ENCODE measurements at regions not wholly inside any gene's neighbourhood (a gene's known extent, or its start where the extent isn't known, plus 50 kb on each side); places are given as distances from the start of the nearest gene placed in this dataset.

DNA sequence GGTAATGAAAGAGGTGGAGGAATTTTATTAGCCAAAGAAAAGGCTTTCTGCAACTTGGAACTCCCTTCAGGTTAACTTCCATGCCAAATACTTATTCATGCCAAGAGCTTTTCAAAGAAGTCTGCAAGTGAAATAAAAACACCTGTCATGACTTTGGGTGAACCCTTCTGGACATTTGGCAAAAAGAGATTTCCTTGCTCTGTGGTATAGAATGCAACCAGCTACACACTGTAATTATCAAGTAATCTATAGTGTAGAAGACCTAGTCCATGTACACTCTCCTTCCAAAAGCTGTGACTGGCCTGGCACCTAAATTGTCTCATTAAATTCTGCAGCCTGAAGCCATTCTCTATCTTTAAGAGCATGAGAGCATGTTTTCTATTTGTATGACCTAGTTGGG, 232.3 kb downstream of the COL12A1 start:
- DNase-seq (ENCODE audit: low spot score) = no peak
- no peak overlapping the region for H3K4me3 ChIP-seq (ENCODE audit: low read depth, low read length, poor library complexity, severe bottlenecking)
- H3K4me1 ChIP-seq (ENCODE audit: insufficient read depth, low read length, poor library complexity, severe bottlenecking) = no peaks in the 10 kb centered on the region
- no peaks in the 10 kb centered on the region for H3K79me2 ChIP-seq (ENCODE audit: insufficient read depth, low read depth, low read length)
- intact Hi-C loops (cut with micrococcal nuclease; ENCODE audit: unreplicated experiment) = no loop called here
- TF ChIP-seq, protein P1, sequence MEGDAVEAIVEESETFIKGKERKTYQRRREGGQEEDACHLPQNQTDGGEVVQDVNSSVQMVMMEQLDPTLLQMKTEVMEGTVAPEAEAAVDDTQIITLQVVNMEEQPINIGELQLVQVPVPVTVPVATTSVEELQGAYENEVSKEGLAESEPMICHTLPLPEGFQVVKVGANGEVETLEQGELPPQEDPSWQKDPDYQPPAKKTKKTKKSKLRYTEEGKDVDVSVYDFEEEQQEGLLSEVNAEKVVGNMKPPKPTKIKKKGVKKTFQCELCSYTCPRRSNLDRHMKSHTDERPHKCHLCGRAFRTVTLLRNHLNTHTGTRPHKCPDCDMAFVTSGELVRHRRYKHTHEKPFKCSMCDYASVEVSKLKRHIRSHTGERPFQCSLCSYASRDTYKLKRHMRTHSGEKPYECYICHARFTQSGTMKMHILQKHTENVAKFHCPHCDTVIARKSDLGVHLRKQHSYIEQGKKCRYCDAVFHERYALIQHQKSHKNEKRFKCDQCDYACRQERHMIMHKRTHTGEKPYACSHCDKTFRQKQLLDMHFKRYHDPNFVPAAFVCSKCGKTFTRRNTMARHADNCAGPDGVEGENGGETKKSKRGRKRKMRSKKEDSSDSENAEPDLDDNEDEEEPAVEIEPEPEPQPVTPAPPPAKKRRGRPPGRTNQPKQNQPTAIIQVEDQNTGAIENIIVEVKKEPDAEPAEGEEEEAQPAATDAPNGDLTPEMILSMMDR (conservative IDR thresholded peaks at IDR 0.05; ENCODE audit: low read length) = no peak
- TF ChIP-seq EZH2phosphoT487 (IDR thresholded peaks at IDR 0.05; ENCODE audit: borderline replicate concordance, low read depth, low read length) = no peak
- H4K20me1 ChIP-seq (ENCODE audit: insufficient read depth, low read length) = no peaks in the 10 kb centered on the region
- H3K9me3 ChIP-seq (ENCODE audit: low read length) = no peaks in the 10 kb centered on the region
- ChIA-PET POLR2A (interaction anchor here (1.5 kb wide), 1 partner anchor 11 kb away, joined by 3 read pairs; no protein-coding TSS in a partner anchor), CTCF (ENCODE audit: unreplicated experiment) (no interaction called here)
- BruUV-seq (replicated peaks) = no TSS peak
- no peak overlapping the region for H2AFZ ChIP-seq (ENCODE audit: low read length)
- no peak overlapping the region for H3K27ac ChIP-seq (ENCODE audit: low read depth, low read length, poor library complexity, severe bottlenecking)
- no peaks in the 10 kb centered on the region for H3K9me2 ChIP-seq (ENCODE audit: insufficient read depth, low read length)
- no peak overlapping the region for H3K4me2 ChIP-seq (ENCODE audit: low read length)
- H3K36me3 ChIP-seq (ENCODE audit: insufficient read depth, low read length) = no peaks in the 10 kb centered on the region

DNA sequence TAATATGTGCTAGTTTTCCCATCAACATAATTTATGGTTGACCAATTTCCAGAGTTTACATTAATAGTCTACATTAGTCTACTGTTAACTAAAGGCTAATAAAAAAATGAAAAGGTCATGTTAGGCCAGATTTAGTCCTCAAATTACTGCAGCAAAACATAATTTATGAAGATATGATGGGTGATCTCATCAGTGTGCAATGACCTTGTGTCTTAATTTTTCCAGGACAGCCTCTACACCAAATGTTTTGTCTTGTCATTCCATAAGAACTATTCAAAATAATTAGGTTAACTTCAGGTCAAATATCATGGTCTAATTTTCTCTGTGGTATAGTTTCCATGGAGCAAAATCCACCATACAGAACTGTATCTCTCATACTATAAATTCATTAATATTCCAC, 234.2 kb downstream of the COL12A1 start:
- POLR2A ChIA-PET = no interaction called here
- Histone ChIP-seq H3K4me3 (ENCODE audit: low read depth, low read length, poor library complexity, severe bottlenecking) (no peak overlapping the region), H4K20me1 (ENCODE audit: insufficient read depth, low read length) (no peaks in the 10 kb centered on the region), H3K27ac (ENCODE audit: low read depth, low read length, poor library complexity, severe bottlenecking) (no peak overlapping the region), H3K4me1 (ENCODE audit: insufficient read depth, low read length, poor library complexity, severe bottlenecking) (no peaks in the 10 kb centered on the region), H3K4me2 (ENCODE audit: low read length) (no peak overlapping the region), H3K79me2 (ENCODE audit: insufficient read depth, low read depth, low read length) (no peaks in the 10 kb centered on the region), H3K9me3 (ENCODE audit: low read length) (no peaks in the 10 kb centered on the region), H2AFZ (ENCODE audit: low read length) (no peak overlapping the region), H3K36me3 (ENCODE audit: insufficient read depth, low read length) (no peaks in the 10 kb centered on the region), H3K9me2 (ENCODE audit: insufficient read depth, low read length) (no peaks in the 10 kb centered on the region)
- TF ChIP-seq, protein P1 (conservative IDR thresholded peaks at IDR 0.05; ENCODE audit: low read length) = no peak
- TF ChIP-seq EZH2phosphoT487 (IDR thresholded peaks at IDR 0.05; ENCODE audit: borderline replicate concordance, low read depth, low read length) = no peak
- intact Hi-C loops (cut with micrococcal nuclease; ENCODE audit: unreplicated experiment) = no loop called here
- CTCF ChIA-PET (ENCODE audit: unreplicated experiment) = no interaction called here
- no TSS peak for BruUV-seq (replicated peaks)
- no peak for DNase-seq (ENCODE audit: low spot score)

DNA sequence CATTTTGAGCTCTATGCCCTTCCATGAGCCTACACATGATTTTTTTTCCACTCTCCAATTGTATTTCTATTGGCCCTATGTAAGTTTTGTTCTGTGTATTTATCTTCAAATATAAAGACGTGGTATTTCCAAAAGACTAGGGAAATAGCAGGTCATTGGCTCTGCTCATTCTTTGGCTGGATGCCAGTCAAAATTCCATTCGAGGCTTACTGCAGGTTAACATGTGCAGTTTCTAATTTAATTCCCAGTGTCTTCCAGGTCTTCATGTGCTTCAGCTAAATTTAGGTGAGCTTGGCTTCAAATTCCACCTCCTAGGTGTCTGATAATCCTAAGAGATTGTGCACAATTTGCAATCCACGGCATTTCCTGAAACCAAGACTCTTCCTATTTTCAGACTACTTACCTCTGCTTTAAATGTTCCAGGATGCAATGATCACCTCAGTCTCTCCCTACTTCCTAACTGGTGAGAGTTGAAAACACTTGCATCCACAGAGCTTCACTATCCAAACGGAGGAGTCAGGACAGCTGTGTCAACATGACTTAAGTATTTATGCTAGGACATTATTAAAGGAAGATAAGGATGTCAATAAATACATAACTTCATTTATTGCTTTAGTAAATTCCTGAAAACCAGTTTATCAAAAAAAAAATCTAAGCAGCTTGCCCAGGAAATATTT, 236.1 kb downstream of the COL12A1 start:
- no peaks in the 10 kb centered on the region for H3K36me3 ChIP-seq (ENCODE audit: insufficient read depth, low read length)
- no peaks in the 10 kb centered on the region for H3K9me3 ChIP-seq (ENCODE audit: low read length)
- H4K20me1 ChIP-seq (ENCODE audit: insufficient read depth, low read length) = no peaks in the 10 kb centered on the region
- H3K79me2 ChIP-seq (ENCODE audit: insufficient read depth, low read depth, low read length) = no peaks in the 10 kb centered on the region
- no peak overlapping the region for H3K4me2 ChIP-seq (ENCODE audit: low read length)
- no peak overlapping the region for H2AFZ ChIP-seq (ENCODE audit: low read length)
- POLR2A ChIA-PET = interaction anchor here (0.7 to 1.0 kb wide), 2 partner anchors 13 to 15 kb away, joined by 3 read pairs; no protein-coding TSS in a partner anchor
- H3K4me1 ChIP-seq (ENCODE audit: insufficient read depth, low read length, poor library complexity, severe bottlenecking) = no peaks in the 10 kb centered on the region
- CTCF ChIA-PET (ENCODE audit: unreplicated experiment) = no interaction called here
- no peak for TF ChIP-seq EZH2phosphoT487 (IDR thresholded peaks at IDR 0.05; ENCODE audit: borderline replicate concordance, low read depth, low read length)
- TF ChIP-seq, protein P1 (conservative IDR thresholded peaks at IDR 0.05; ENCODE audit: low read length) = no peak
- no peak for DNase-seq (ENCODE audit: low spot score)
- H3K27ac ChIP-seq (ENCODE audit: low read depth, low read length, poor library complexity, severe bottlenecking) = no peak overlapping the region
- BruUV-seq (replicated peaks) = no TSS peak
- intact Hi-C loops (cut with micrococcal nuclease; ENCODE audit: unreplicated experiment) = no loop called here
- no peak overlapping the region for H3K4me3 ChIP-seq (ENCODE audit: low read depth, low read length, poor library complexity, severe bottlenecking)
- no peaks in the 10 kb centered on the region for H3K9me2 ChIP-seq (ENCODE audit: insufficient read depth, low read length)
